ENCODE measurements at regions not wholly inside any gene's neighbourhood (a gene's known extent, or its start where the extent isn't known, plus 50 kb on each side); places are given as distances from the start of the nearest gene placed in this dataset.

- DNase-seq (ENCODE audit: low spot score in 2 of 2): no peak
- TF ChIP-seq POLR2A (IDR thresholded peaks at IDR 0.05) (no peak), CTCF (IDR thresholded peaks at IDR 0.05) (no peak)
- WGBS, 2 donors: 95% methylated on average over 34 of the region's 34 CpGs
- H3K4me3 ChIP-seq (ENCODE audit: low read depth, poor library complexity, severe bottlenecking): no peak overlapping the region
- intact Hi-C loops (cut with DNase I; ENCODE audit: low total_unique reads): no loop called here
Observed at GRCh38 chr5:2205596-2206226, 323.0 kb upstream of the IRX4 start.

GRCh38 chr5:2205185-2205585 is 322.5 kb upstream of the IRX4 start:
- TF ChIP-seq POLR2A (IDR thresholded peaks at IDR 0.05) (no peak), CTCF (IDR thresholded peaks at IDR 0.05) (no peak)
- peak in 1 of 2 donors; percentile 4 for DNase-seq (ENCODE audit: low spot score in 2 of 2)
- intact Hi-C loops (cut with DNase I; ENCODE audit: low total_unique reads): no loop called here
- WGBS, 2 donors: 94 to 96% methylated on average over 14 of the region's 14 CpGs
- no peak overlapping the region for H3K4me3 ChIP-seq (ENCODE audit: low read depth, poor library complexity, severe bottlenecking)

- DNase-seq (ENCODE audit: low spot score in 2 of 2): peak in 1 of 2 donors; percentile 52
- H3K4me3 ChIP-seq (ENCODE audit: low read depth, poor library complexity, severe bottlenecking): no peak overlapping the region
- TF ChIP-seq POLR2A (IDR thresholded peaks at IDR 0.05) (no peak), CTCF (IDR thresholded peaks at IDR 0.05) (no peak)
- 91% methylated on average over 21 of the region's 21 CpGs for WGBS, 2 donors
- intact Hi-C loops (cut with DNase I; ENCODE audit: low total_unique reads): no loop called here
Observed at GRCh38 chr5:2204366-2205184, 321.9 kb upstream of the IRX4 start.

GRCh38 chr5:2203774-2204173 is 321.0 kb upstream of the IRX4 start:
- 85 to 90% methylated on average over 3 of the region's 3 CpGs for WGBS, 2 donors
- no peak overlapping the region for H3K4me3 ChIP-seq (ENCODE audit: low read depth, poor library complexity, severe bottlenecking)
- TF ChIP-seq POLR2A (IDR thresholded peaks at IDR 0.05): no peak
- TF ChIP-seq CTCF (IDR thresholded peaks at IDR 0.05): no peak
- intact Hi-C loops (cut with DNase I; ENCODE audit: low total_unique reads): no loop called here
- DNase-seq (ENCODE audit: low spot score in 2 of 2): no peak

DNA sequence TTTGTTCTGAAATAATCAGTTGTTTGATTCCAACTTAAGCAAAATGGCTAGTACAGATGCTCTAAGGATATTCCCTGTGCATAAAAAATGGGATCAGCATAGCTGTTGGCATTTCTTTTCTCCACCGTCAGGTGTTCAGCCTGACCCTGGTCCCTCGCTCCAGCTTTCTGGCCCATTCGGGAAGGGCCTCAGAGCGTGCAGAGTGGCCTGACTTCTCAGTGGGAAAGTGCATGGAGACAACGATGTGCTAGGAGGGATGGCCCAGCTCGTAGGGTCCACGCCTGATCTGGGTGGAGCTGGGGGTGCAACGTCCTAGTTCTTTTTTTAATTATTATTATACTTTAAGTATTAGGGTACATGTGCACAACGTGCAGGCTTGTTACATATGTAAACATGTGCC is 319.1 kb upstream of the IRX4 start:
- peak in 1 of 2 donors; percentile 29 for DNase-seq (ENCODE audit: low spot score in 2 of 2)
- WGBS, 2 donors: 76 to 79% methylated on average over 9 of the region's 9 CpGs
- no peak for TF ChIP-seq CTCF (IDR thresholded peaks at IDR 0.05)
- TF ChIP-seq POLR2A (IDR thresholded peaks at IDR 0.05): no peak
- intact Hi-C loops (cut with DNase I; ENCODE audit: low total_unique reads): no loop called here
- H3K4me3 ChIP-seq (ENCODE audit: low read depth, poor library complexity, severe bottlenecking): no peak overlapping the region

Data from lower leg skin (tissue), 4 donors.